Left lobe of liver (tissue), 2 donors: ENCODE measurements at regions not wholly inside any gene's neighbourhood (a gene's known extent, or its start where the extent isn't known, plus 50 kb on each side); places are given as distances from the start of the nearest gene placed in this dataset.

Source experiments
- ATAC-seq: fragments of 200-7000 bp; cut with Tn5 transposase; one replicate; pipeline ENCODE4 v1.9.1; 2020; ENCODE audit warnings: mild to moderate bottlenecking, moderate library complexity
- DNase-seq: peaks from one replicate; pipeline ENCODE4 v3.0.0-alpha.2; 2020; ENCODE audit warnings: low spot score
- donor health status: DM: no; HTN: no; CAD: no; lungs with moderate emphysema.
- donor health status: DM: no; HTN: yes; CAD: no.

DNA sequence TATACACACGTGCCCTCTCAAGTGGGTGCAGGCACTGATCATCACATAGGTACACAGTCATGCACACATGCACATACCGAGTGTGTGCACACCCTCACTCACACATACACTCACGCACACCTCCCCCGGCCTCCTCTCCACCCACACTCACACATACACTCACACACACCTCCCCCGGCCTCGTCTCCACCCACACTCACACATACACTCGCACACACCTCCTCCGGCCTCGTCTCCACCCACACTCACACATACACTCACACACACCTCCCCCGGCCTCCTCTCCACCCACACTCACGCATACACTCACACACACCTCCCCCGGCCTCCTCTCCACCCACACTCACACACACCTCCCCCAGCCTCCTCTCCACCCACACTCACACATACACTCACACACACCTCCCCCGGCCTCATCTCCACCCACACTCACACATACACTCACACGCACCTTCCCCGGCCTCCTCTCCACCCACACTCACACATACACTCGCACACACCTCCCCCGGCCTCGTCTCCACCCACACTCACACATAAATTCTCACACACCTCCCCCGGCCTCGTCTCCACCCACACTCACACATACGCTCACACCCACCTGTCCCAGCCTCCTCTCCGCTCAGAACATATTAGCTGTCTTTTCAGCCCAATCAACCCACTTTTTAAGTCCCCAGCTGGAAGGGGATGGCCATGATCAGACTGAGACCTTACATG is 105.2 kb upstream of the VSTM2B start:
- ATAC-seq (no peak), DNase-seq (no peak)

DNA sequence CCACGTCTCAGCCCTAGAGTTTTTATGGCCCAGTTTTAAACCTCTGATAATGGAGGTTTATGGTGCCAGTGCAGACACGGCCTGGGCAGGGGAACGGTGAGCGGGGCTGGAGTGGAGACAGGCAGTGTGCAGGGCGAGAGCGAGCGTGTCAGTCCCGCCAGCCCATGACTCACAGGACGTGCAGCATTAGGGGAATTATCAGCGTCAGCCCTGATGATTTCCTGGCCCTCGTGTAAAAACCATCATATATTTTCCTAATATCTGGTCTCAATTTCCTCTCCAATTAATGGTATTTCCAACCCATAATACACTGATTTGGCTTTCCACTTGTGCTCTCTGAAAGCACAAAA is 104.6 kb upstream of the VSTM2B start:
- ATAC-seq (no peak), DNase-seq (no peak)

DNA sequence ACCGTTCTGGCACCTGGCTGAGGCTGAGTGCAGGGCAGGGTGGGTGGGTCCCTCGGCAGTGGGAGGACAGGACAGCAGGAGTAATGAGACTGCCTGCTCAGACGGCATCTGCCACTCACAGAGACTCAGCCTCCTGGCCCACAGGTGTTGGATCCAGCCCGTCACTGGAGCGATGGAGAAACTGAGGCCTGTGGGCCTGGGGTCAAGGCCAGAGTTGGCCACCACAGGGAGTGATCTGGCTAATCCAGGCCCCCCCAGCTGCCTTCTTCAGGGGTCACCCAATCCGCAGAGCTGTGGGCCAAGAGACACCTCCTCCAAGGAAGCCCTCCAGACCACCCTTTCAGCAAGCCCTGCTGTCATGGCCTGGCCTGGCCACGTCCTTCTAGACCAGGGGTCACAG is 103.7 kb upstream of the VSTM2B start:
- ATAC-seq (no peak), DNase-seq (no peak)

DNA sequence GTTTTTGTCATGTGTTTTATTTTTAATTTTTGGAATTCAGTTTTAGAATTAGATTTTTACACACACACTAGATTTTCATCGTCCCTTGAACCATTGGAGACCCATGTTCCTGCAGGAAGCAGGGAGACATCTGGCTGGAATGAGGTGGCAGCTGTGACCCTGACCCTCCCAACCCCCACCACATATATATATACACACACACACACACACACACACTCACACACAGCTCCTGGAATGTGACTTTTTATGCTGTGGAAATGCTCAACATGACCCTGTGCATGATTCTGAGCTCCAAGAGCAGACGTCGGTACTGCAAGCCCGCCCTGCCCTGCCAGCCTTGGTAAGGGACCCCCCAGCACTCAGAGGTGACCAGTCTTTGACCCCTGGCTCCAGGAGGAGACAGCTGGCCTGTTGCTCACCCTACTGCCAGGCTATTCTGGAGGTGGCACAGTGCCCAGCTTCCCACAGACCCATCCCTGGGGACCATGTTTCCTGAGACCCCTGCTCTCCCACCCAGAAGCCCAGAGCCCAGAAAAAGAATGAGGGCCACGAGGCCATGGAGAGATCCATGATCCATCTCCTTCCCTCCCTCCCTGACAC is 103.2 kb upstream of the VSTM2B start:
- DNase-seq (no peak), ATAC-seq (no peak)

DNA sequence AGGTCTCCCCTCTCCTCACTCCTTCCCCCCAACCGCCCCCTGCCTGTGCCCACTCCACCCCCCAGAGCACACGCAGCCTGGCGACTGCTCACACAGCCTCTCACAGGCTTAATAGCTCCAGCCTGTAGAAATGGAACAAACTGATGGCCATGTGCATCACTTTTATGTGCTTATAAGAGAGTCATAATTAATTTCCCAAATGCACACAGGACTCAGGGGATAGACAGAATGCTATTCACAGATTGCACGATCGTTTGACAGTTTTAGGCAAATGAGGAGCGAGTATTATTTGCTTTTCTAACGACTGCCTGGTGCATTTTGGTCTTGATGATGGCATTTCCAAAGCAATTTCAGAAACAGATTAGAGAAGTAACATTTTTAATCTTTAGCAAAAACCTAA is 97.7 kb upstream of the VSTM2B start:
- no peak for ATAC-seq
- DNase-seq: no peak

DNA sequence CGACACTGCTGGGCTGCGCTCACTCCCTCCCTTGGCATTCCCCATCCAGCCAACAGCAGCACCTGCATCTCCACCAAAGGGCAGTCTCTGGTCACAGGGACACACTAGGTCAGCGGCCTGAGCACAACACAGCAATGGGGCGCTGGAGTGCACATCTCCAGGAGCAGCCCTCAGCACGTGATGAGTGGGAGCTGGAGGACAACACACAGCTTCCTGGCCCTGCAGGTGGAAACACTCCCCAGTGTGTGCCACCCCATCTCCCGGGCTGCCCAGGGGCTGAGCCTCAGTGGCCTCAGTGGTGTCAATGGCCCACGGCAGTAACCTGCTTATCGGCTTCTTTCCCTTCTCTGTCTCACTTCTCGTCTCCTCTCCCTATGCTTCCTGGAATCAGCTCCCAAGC is 96.8 kb upstream of the VSTM2B start:
- ATAC-seq: no peak
- DNase-seq: no peak

DNA sequence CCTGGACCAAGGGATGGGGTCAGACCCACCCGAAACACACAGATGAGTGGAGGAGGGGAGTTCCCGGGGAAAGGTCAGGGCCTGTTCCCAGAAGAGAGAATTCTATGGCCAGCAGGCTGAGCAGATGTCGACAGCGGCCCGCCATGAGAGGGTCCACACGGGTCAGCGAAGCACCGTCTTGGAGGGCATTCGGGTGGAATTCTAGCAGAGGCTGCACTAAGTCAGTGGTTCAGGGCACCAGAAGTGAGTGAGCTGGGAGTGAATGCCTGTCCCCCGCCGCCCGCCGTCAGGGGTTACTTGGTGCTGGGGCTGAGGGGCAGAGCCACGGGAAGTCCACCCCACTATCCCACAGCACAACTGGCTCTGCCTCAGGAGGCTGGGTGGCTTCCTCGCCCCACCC is 96.2 kb upstream of the VSTM2B start:
- ATAC-seq (no peak), DNase-seq (no peak)

DNA sequence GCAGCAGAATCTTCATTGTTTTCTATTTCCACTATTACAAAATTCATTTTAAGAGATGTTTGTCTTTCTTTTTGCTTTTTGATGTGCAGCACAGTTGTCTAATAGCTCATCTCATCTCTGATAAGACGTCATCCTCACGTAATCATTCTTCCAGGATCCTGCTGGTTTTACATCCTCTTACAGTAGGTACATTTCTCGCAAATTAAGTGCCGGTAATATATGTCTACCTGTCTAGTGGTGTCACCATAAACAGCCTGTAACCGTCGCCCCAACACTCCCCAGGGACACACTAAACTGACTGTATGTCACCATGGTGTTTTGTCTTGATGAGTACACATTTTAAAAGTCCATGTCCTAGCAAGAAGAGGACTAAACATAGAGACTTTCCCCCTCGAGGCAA is 94.5 kb upstream of the VSTM2B start:
- DNase-seq: no peak
- no peak for ATAC-seq

DNA sequence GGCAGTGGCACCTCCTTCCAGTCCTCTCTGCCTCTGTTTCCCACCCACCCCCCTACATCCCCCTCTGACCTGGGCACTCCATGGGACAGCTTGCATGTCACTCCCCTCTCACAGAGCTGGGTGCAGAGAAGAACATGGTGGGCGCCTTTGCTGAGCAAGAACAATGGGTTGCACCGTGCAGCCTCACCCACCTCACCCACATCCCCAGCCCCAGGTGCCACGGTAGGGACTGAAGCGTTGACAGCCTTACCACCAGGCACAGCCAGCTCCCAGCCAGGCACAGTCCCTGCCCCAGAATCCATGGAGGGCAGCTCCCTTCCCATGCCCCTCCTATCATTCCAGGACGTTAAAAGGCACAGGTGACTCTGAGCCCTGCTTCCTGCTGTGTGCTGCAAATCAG is 93.1 kb upstream of the VSTM2B start:
- no peak for DNase-seq
- ATAC-seq: no peak

DNA sequence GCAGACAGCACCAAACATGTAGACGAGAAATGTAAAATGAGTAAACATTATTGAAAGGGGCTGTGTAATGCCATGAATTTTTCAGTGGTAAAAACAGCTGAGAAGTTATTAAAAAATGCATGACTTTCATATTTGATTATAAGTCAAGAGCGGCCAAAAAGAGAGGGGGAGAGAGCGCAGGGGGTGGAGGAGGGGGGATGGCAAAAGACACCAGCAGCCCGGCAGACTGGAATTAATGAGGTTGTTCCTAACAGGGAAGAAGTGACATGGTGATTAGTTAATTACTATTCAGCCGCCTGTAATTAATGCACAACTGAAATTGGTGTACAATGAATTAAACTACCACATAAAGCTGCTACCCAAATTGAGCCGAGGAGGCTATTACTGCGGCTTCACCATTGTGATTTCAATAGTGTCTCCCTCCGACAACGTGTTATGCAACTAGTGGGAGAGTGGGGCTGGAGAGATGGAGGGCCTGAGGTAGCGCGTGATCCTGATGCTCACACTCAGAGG is 89.1 kb upstream of the VSTM2B start:
- DNase-seq: no peak
- ATAC-seq: no peak

DNA sequence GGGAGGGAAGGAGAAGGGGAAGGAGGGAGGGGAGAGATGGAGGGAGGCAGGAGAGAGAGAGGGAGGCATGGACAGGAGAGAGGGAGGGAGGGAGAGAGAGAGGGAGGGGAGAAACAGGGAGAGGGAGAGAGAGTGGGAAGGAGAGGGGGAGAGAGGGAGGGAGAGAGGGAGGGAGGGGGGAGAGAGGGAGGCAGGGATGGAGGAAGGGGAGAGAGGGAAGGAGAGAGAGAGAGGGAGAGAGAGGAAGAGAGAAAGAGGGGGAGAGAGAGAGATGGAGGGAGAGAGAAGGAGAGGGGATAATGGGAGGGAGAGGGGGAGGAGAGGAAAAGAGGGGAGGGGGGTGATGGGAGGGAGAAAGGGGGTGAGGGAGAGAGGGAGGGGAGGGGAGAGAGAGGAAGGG is 86.8 kb upstream of the VSTM2B start:
- DNase-seq (no peak), ATAC-seq (no peak)

DNA sequence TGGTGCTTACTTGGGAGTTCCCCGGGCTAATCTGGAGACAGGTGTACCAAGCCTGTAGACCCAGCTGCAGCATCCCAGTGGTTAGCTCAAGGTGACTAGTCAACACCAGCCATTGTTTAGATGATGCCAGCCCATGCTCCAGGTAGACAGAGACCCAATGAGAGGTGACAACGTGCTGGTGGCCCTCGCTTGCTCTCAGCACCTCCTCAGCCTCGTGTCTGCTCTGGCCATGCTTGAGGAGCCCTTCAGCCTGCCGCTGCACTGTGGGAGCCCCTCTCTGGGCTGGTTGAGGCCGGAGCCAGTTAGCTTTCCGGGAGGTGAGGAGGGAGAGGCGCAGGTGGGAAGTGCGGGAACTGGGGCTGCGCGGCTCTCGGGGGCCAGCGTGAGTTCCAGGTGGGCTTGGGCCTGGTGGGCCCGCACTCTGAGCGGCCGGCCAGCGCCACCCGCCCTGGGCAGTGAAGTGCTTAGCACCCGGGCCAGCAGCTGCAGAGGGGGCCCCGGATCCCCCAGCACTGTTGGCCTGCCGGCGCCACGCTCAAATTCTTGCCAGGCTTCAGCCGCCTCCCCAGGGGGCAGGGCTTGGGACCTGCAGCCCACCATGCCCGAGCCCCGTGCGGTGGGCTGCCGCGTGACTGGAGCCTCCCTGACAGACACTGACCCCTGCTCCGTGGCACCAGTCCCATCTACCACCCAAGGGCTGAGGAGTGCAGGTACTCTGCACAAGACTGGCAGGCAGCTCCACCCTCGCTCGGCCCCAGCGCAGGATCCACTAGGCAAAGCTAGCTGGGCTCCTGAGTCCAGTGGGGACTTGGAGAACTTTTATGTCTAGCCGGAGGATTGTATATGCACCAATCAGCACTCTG is 85.9 kb upstream of the VSTM2B start:
- no peak for DNase-seq
- ATAC-seq: no peak

DNA sequence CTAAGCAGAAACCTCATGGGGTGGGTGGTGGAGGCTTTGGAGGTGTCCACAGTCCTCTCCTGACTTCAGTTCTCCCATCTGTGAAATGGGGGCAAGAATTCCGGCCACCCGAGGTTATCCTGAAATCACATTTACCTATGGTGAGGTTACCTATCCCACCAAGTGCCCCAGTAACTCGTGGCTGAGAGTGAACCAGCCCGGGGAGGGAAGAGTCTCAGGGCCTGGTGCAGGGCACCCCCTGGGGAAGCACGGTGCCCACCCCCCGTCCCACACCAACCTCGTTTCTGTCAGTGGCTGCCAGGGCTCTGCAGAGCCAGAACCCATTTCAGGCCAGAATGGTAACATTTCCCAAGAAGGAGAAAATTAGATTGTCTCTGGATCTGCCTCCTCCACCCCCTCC is 83.7 kb upstream of the VSTM2B start:
- ATAC-seq: no peak
- DNase-seq: no peak

DNA sequence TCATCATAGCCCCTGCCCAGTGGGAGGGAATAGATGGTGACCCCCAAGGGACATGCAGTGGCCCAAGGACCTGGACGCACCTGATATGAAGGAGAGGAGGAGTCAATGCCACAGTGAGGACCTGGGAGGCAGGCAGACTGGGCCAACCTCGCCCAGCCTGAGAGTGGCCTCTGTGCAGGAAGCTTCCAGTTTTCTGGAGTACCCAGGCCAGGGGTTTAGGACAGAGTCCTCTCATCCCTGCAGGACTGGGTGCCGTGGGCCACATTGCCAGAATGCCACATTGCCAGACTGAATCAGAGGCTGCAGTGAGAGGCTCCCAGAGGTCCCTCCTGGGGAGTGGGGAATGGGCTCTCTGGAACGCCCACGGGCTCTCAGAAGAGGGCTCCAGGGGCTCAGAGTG is 82.9 kb upstream of the VSTM2B start:
- DNase-seq: no peak
- ATAC-seq: no peak

DNA sequence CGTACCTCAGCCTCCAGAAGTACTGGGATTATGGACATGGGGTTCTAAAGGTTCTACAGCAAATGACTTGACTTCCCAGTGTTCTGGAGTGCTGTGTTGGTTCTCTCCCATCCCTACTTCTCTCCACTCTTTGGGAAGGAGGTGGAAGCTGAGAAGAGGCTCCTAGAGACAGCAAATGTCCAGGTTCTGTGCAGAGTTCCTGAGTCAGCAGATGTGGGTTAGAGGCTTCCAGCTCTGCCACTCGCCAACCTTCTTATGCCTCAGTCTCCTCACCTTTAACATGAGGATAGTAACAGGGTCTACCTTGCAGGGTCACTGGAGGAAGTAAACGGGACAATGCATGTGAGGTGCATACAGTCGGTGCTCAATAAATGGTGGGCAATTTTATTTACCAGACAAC is 80.5 kb upstream of the VSTM2B start:
- peak; percentile 5 for DNase-seq
- no peak for ATAC-seq

DNA sequence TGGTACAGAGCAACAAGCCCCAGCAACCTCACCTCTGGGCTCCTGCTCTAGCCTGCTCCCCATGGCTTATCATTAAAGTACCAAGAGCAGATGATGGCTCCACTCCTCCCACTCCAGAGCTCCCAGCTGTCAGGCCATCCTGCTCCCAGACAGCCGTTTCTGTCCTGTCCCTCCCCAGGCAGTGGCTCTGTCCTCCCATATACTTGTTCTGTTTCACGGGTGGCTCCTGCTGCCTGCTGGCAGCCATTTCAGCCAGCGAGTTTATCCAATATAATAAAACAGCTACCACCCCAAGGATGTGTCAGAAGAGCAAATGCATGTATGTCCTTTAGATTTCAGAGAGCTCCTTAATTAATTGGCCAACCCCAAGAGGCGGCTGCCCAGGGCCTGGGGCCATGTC is 79.4 kb upstream of the VSTM2B start:
- DNase-seq (peak; percentile 22), ATAC-seq (no peak)

DNA sequence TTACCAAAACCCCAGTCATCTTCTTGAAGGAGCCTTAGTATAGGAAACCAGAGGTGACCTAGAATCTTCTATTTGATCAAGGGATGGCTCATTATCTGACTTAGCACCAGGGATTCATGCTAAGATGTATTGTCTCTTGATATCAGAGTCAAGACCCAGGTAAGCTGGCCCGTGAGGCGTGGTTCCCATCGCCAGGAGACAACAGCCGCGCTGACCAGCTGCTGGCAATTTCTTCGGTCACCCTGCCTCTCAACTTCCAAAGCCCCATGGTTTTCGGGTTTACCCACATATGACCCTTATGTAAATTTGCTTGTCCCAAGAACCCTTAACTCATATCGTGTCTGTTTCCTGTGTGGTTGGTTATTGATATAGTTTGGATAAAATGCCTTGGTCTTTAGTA is 77.7 kb upstream of the VSTM2B start:
- ATAC-seq (no peak), DNase-seq (no peak)

DNA sequence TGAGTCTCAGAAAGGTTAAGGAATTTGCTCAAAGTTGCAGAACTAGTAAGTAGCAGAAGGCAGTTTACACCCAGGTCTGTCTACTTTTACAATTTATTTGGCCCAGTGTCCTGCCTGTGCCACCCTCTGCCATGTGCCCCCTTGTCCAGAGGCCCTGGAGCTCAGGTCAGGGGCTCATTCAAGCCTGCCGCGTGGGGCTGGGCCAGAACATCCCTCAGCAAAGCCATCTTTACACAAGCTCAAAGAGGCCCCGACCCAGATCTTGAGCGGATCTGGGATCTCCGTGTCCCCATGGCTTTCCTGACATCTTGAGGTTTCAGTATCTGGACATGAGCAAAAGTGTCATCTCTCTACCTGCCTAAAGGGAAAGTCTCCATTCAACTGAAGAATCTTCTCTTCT is 76.4 kb upstream of the VSTM2B start:
- DNase-seq: peak; percentile 2
- ATAC-seq: no peak

DNA sequence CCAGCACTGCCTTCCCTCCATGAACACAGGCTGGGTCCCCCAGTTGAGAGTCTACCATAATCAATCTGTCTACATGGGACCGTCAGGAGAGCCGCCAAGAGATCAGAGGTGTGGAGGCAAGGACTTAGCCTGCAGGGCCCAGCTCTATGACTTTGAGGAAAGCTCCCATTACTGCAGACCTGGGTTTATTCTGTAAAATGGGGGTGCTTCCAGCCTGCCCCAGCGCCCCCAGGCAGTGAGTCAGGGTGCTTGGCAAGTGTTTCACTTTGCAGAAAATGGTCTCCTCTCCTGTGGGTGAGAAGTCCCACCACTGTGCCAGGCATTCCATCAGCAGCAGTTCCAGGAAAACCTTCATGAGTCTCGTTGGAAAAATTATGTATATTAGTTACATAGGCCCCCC is 75.5 kb upstream of the VSTM2B start:
- DNase-seq: no peak

DNA sequence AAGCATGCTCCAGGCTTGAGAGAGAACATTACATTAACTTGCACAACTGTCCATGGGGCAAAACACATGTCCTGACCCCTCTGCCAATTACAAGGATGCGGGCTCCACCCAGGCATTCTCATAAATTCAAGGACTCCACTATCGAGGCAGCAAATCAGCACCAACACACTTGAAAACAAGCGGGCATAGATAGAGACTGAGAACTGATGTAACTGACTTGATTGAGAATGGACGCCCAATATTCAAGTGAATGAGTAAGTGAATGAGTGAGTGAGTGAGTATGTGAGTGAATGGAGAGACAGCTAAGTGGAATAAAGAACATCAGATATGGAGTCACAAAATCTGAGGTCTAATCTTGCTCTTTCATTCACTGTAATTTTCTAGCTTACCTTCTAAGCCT is 75.0 kb upstream of the VSTM2B start:
- DNase-seq: no peak
- no peak for ATAC-seq

More for the DNA sequence above, 75.5 kb upstream of the VSTM2B start:
- no peak for ATAC-seq

DNA sequence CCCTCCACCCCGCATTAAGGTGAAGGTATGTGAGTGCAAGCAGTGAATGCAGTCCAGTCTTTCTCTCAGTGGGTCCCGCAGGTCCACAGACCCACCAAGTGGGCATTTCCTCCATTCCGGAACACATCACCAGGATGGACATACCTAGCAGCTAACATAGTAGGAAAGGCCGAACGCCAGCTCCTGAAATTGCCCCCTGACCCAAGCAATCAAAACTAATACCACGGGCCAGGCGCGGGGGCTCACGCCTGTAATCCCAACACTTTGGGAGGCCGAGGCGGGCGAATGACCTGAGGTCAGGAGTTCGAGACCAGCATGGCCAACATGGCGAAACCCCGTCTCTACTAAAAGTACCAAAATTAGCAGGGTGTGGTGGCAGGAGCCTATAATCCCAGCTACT is 71.7 kb upstream of the VSTM2B start:
- DNase-seq: peak; percentile 28
- ATAC-seq: no peak

DNA sequence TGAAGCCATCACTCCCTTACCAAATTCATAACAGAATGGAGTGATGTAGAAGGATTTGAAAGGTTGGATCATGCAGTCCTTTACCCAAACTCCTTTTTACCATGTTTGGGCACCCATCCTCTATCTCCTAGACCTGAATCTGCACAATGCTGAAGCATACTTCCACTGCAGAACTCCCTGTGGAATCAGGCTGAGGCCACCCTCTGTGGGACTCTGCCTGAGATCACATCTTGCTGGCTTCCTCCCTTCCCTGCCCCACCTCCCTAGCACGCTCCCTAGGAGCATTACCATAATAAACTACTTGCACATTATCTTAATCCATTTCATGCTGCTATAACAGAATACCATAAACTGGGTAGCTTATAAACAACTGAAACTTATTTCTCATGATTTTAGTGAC is 68.4 kb upstream of the VSTM2B start:
- ATAC-seq (no peak), DNase-seq (peak; percentile 1)
